ENCODE measurements at regions not wholly inside any gene's neighbourhood (a gene's known extent, or its start where the extent isn't known, plus 50 kb on each side); places are given as distances from the start of the nearest gene placed in this dataset.

GRCh38 chr3:135393898-135394525 is 571.5 kb upstream of the PPP2R3A start:
- TF ChIP-seq CEBPB (IDR thresholded peaks at IDR 0.05; ENCODE audit: low read depth, low read length): no peak
- TF ChIP-seq SMC3 (IDR thresholded peaks at IDR 0.05; ENCODE audit: low read depth, low read length): no peak
- TF ChIP-seq POLR2A (IDR thresholded peaks at IDR 0.05; ENCODE audit: low read depth, low read length): no peak
- no peak for TF ChIP-seq CTCF (conservative IDR thresholded peaks at IDR 0.05; ENCODE audit: low read depth, low read length)
- no peak for TF ChIP-seq USF2 (IDR thresholded peaks at IDR 0.05; ENCODE audit: low read depth, low read length)
